ENCODE measurements at regions not wholly inside any gene's neighbourhood (a gene's known extent, or its start where the extent isn't known, plus 50 kb on each side); places are given as distances from the start of the nearest gene placed in this dataset.
"Not testable (repeated sequence)": the region's sequence is repeated elsewhere in the genome, so short reads cannot be mapped to it uniquely, and the experiment has no call there.

GRCh38 chr16:21541611-21542051, 57.7 kb upstream of the METTL9 start:
- WGBS, 2 donors = 0 to 23% methylated on average over 3 to 7 of the region's 10 CpGs
- peak; percentile 23 to 36 for ATAC-seq (ENCODE audit: low FRiP score in 2 of 2)
- DNase-seq = peak in 1 of 2 donors; percentile 76
- H3K4me1 ChIP-seq, H3K4me3 ChIP-seq, H3K27ac ChIP-seq, H3K27me3 ChIP-seq, H3K36me3 ChIP-seq, H3K9me3 ChIP-seq: not testable (repeated sequence)

GRCh38 chr16:21542075-21542474, 57.3 kb upstream of the METTL9 start:
- not testable (repeated sequence) for H3K27me3 ChIP-seq; H3K27ac ChIP-seq; H3K9me3 ChIP-seq; H3K4me3 ChIP-seq; H3K4me1 ChIP-seq; DNase-seq; ATAC-seq (ENCODE audit: low FRiP score in 2 of 2); H3K36me3 ChIP-seq
- 76 to 83% methylated on average over 6 to 10 of the region's 15 CpGs for WGBS, 2 donors

- H3K27ac ChIP-seq; H3K9me3 ChIP-seq; H3K4me3 ChIP-seq; ATAC-seq (ENCODE audit: low FRiP score in 2 of 2); H3K36me3 ChIP-seq; H3K27me3 ChIP-seq; H3K4me1 ChIP-seq: not testable (repeated sequence)
- WGBS, 2 donors = no CpG with 5 or more reads among the region's 15 CpGs
- DNase-seq = peak in 1 of 2 donors; percentile 25
These were observed 56.8 kb upstream of the METTL9 start for GRCh38 chr16:21542491-21543124.

GRCh38 chr16:21543151-21543836, 56.1 kb upstream of the METTL9 start:
- ATAC-seq (ENCODE audit: low FRiP score in 2 of 2) = peak in 1 of 2 donors; percentile 5

GRCh38 chr16:21545664-21546326, 53.6 kb upstream of the METTL9 start:
- H3K4me1 ChIP-seq; H3K4me3 ChIP-seq; H3K9me3 ChIP-seq; H3K36me3 ChIP-seq; H3K27me3 ChIP-seq; H3K27ac ChIP-seq; ATAC-seq (ENCODE audit: low FRiP score in 2 of 2): not testable (repeated sequence)
- whole genome bisulfite sequencing, 2 donors = 61 to 68% methylated on average over 22 to 28 of the region's 30 CpGs
- DNase-seq = peak in 1 of 2 donors; percentile 68

More at GRCh38 chr16:21543151-21543836, 56.1 kb upstream of the METTL9 start:
- not testable (repeated sequence) for DNase-seq, H3K27me3 ChIP-seq, H3K4me3 ChIP-seq, H3K4me1 ChIP-seq, H3K36me3 ChIP-seq, H3K27ac ChIP-seq, H3K9me3 ChIP-seq
- WGBS, 2 donors = 78 to 82% methylated on average over 11 to 12 of the region's 12 CpGs

- not testable (repeated sequence) for H3K36me3 ChIP-seq; H3K9me3 ChIP-seq; ATAC-seq (ENCODE audit: low FRiP score in 2 of 2); H3K4me1 ChIP-seq; H3K27me3 ChIP-seq; H3K27ac ChIP-seq; DNase-seq; H3K4me3 ChIP-seq
- 90 to 95% methylated on average over 3 to 5 of the region's 7 CpGs for WGBS, 2 donors
These were observed 50.0 kb upstream of the METTL9 start for GRCh38 chr16:21549396-21549795.

Small RNA genes lying in the stretch of these regions (small RNA-seq; reads per million reads assigned to genes)
- 0 reads per million in 4 donors for gene MIR3680-1

All from upper lobe of left lung (tissue), 6 donors.